ENCODE measurements at regions not wholly inside any gene's neighbourhood (a gene's known extent, or its start where the extent isn't known, plus 50 kb on each side); places are given as distances from the start of the nearest gene placed in this dataset.

GRCh38 chr12:124432376-124432775, 135.0 kb downstream of the NCOR2 start:
- no peaks in the 10 kb centered on the region for H3K9me3 ChIP-seq (ENCODE audit: control insufficient read depth, insufficient read depth, low read depth, low read length)
- H3K27ac ChIP-seq (ENCODE audit: low read depth, low read length), result no peak overlapping the region
- peaks cover 48% of the 10 kb centered on the region for H3K36me3 ChIP-seq (ENCODE audit: control insufficient read depth, insufficient read depth, low read length)
- H3K4me1 ChIP-seq (ENCODE audit: control insufficient read depth, insufficient read depth, low read length), result peaks cover 34% of the 10 kb centered on the region
- H3K27me3 ChIP-seq (ENCODE audit: control insufficient read depth, insufficient read depth, low read length), result no peaks in the 10 kb centered on the region
- H3K4me3 ChIP-seq (ENCODE audit: low read depth, low read length), result no peak overlapping the region
- H3K9ac ChIP-seq (ENCODE audit: low read length), result no peak overlapping the region

GRCh38 chr12:124431971-124432370, 135.4 kb downstream of the NCOR2 start:
- Histone ChIP-seq H3K4me1 (ENCODE audit: control insufficient read depth, insufficient read depth, low read length) (peaks cover 36% of the 10 kb centered on the region), H3K27me3 (ENCODE audit: control insufficient read depth, insufficient read depth, low read length) (no peaks in the 10 kb centered on the region), H3K9ac (ENCODE audit: low read length) (no peak overlapping the region), H3K9me3 (ENCODE audit: control insufficient read depth, insufficient read depth, low read depth, low read length) (no peaks in the 10 kb centered on the region), H3K36me3 (ENCODE audit: control insufficient read depth, insufficient read depth, low read length) (peaks cover 50% of the 10 kb centered on the region), H3K27ac (ENCODE audit: low read depth, low read length) (no peak overlapping the region), H3K4me3 (ENCODE audit: low read depth, low read length) (no peak overlapping the region)

- H3K36me3 ChIP-seq (ENCODE audit: control insufficient read depth, insufficient read depth, low read length), result peaks cover 61% of the 10 kb centered on the region
- H3K4me3 ChIP-seq (ENCODE audit: low read depth, low read length), result no peak overlapping the region
- H3K27ac ChIP-seq (ENCODE audit: low read depth, low read length), result no peak overlapping the region
- H3K9me3 ChIP-seq (ENCODE audit: control insufficient read depth, insufficient read depth, low read depth, low read length), result no peaks in the 10 kb centered on the region
- H3K9ac ChIP-seq (ENCODE audit: low read length), result no peak overlapping the region
- H3K4me1 ChIP-seq (ENCODE audit: control insufficient read depth, insufficient read depth, low read length), result peaks cover 33% of the 10 kb centered on the region
- no peaks in the 10 kb centered on the region for H3K27me3 ChIP-seq (ENCODE audit: control insufficient read depth, insufficient read depth, low read length)
Observed at GRCh38 chr12:124430491-124430890, 135.6 kb downstream of the RFLNA start.

GRCh38 chr12:124429535-124429934, 134.6 kb downstream of the RFLNA start:
- Histone ChIP-seq H3K4me1 (ENCODE audit: control insufficient read depth, insufficient read depth, low read length) (peaks cover 23% of the 10 kb centered on the region), H3K27me3 (ENCODE audit: control insufficient read depth, insufficient read depth, low read length) (no peaks in the 10 kb centered on the region), H3K27ac (ENCODE audit: low read depth, low read length) (no peak overlapping the region), H3K9ac (ENCODE audit: low read length) (no peak overlapping the region), H3K9me3 (ENCODE audit: control insufficient read depth, insufficient read depth, low read depth, low read length) (no peaks in the 10 kb centered on the region), H3K36me3 (ENCODE audit: control insufficient read depth, insufficient read depth, low read length) (peaks cover 68% of the 10 kb centered on the region), H3K4me3 (ENCODE audit: low read depth, low read length) (no peak overlapping the region)

- Histone ChIP-seq H3K9ac (ENCODE audit: low read length) (no peak overlapping the region), H3K27me3 (ENCODE audit: control insufficient read depth, insufficient read depth, low read length) (no peaks in the 10 kb centered on the region), H3K27ac (ENCODE audit: low read depth, low read length) (0 out of 2 replicates have a peak overlapping the region, but pooled peaks have one; percentile 37), H3K36me3 (ENCODE audit: control insufficient read depth, insufficient read depth, low read length) (peaks cover 74% of the 10 kb centered on the region), H3K4me3 (ENCODE audit: low read depth, low read length) (no peak overlapping the region), H3K4me1 (ENCODE audit: control insufficient read depth, insufficient read depth, low read length) (peaks cover 21% of the 10 kb centered on the region), H3K9me3 (ENCODE audit: control insufficient read depth, insufficient read depth, low read depth, low read length) (no peaks in the 10 kb centered on the region)
Observed at GRCh38 chr12:124428792-124429281, 133.9 kb downstream of the RFLNA start.

- H3K27me3 ChIP-seq (ENCODE audit: control insufficient read depth, insufficient read depth, low read length), result no peaks in the 10 kb centered on the region
- no peak overlapping the region for H3K27ac ChIP-seq (ENCODE audit: low read depth, low read length)
- peaks cover 22% of the 10 kb centered on the region for H3K4me1 ChIP-seq (ENCODE audit: control insufficient read depth, insufficient read depth, low read length)
- no peak overlapping the region for H3K9ac ChIP-seq (ENCODE audit: low read length)
- H3K36me3 ChIP-seq (ENCODE audit: control insufficient read depth, insufficient read depth, low read length), result peaks cover 74% of the 10 kb centered on the region
- H3K9me3 ChIP-seq (ENCODE audit: control insufficient read depth, insufficient read depth, low read depth, low read length), result no peaks in the 10 kb centered on the region
- no peak overlapping the region for H3K4me3 ChIP-seq (ENCODE audit: low read depth, low read length)
Observed at GRCh38 chr12:124428136-124428791, 133.4 kb downstream of the RFLNA start.

- Histone ChIP-seq H3K9me3 (ENCODE audit: control insufficient read depth, insufficient read depth, low read depth, low read length) (no peaks in the 10 kb centered on the region), H3K4me1 (ENCODE audit: control insufficient read depth, insufficient read depth, low read length) (peaks cover 31% of the 10 kb centered on the region), H3K27me3 (ENCODE audit: control insufficient read depth, insufficient read depth, low read length) (no peaks in the 10 kb centered on the region), H3K9ac (ENCODE audit: low read length) (no peak overlapping the region), H3K36me3 (ENCODE audit: control insufficient read depth, insufficient read depth, low read length) (peaks cover 70% of the 10 kb centered on the region), H3K4me3 (ENCODE audit: low read depth, low read length) (no peak overlapping the region), H3K27ac (ENCODE audit: low read depth, low read length) (no peak overlapping the region)
Observed at GRCh38 chr12:124426594-124427555, 132.0 kb downstream of the RFLNA start.

- Histone ChIP-seq H3K9me3 (ENCODE audit: control insufficient read depth, insufficient read depth, low read depth, low read length) (no peaks in the 10 kb centered on the region), H3K9ac (ENCODE audit: low read length) (no peak overlapping the region), H3K27me3 (ENCODE audit: control insufficient read depth, insufficient read depth, low read length) (no peaks in the 10 kb centered on the region), H3K4me3 (ENCODE audit: low read depth, low read length) (no peak overlapping the region), H3K27ac (ENCODE audit: low read depth, low read length) (no peak overlapping the region), H3K36me3 (ENCODE audit: control insufficient read depth, insufficient read depth, low read length) (peaks cover 69% of the 10 kb centered on the region), H3K4me1 (ENCODE audit: control insufficient read depth, insufficient read depth, low read length) (peaks cover 32% of the 10 kb centered on the region)
Observed at GRCh38 chr12:124425667-124426066, 130.8 kb downstream of the RFLNA start.

GRCh38 chr12:124424516-124424905, 129.6 kb downstream of the RFLNA start:
- no peak overlapping the region for H3K4me3 ChIP-seq (ENCODE audit: low read depth, low read length)
- H3K36me3 ChIP-seq (ENCODE audit: control insufficient read depth, insufficient read depth, low read length), result peaks cover 69% of the 10 kb centered on the region
- H3K9ac ChIP-seq (ENCODE audit: low read length), result no peak overlapping the region
- H3K27me3 ChIP-seq (ENCODE audit: control insufficient read depth, insufficient read depth, low read length), result no peaks in the 10 kb centered on the region
- peaks cover 32% of the 10 kb centered on the region for H3K4me1 ChIP-seq (ENCODE audit: control insufficient read depth, insufficient read depth, low read length)
- no peak overlapping the region for H3K27ac ChIP-seq (ENCODE audit: low read depth, low read length)
- H3K9me3 ChIP-seq (ENCODE audit: control insufficient read depth, insufficient read depth, low read depth, low read length), result no peaks in the 10 kb centered on the region

GRCh38 chr12:124423761-124424515, 129.0 kb downstream of the RFLNA start:
- no peak overlapping the region for H3K9ac ChIP-seq (ENCODE audit: low read length)
- no peaks in the 10 kb centered on the region for H3K9me3 ChIP-seq (ENCODE audit: control insufficient read depth, insufficient read depth, low read depth, low read length)
- H3K27ac ChIP-seq (ENCODE audit: low read depth, low read length), result peak overlapping the region; percentile 96; the same call in 1 of the 2 replicates
- H3K36me3 ChIP-seq (ENCODE audit: control insufficient read depth, insufficient read depth, low read length), result peaks cover 69% of the 10 kb centered on the region
- H3K27me3 ChIP-seq (ENCODE audit: control insufficient read depth, insufficient read depth, low read length), result no peaks in the 10 kb centered on the region
- H3K4me3 ChIP-seq (ENCODE audit: low read depth, low read length), result no peak overlapping the region
- H3K4me1 ChIP-seq (ENCODE audit: control insufficient read depth, insufficient read depth, low read length), result peaks cover 32% of the 10 kb centered on the region
